ENCODE measurements at regions not wholly inside any gene's neighbourhood (a gene's known extent, or its start where the extent isn't known, plus 50 kb on each side); places are given as distances from the start of the nearest gene placed in this dataset.

DNA sequence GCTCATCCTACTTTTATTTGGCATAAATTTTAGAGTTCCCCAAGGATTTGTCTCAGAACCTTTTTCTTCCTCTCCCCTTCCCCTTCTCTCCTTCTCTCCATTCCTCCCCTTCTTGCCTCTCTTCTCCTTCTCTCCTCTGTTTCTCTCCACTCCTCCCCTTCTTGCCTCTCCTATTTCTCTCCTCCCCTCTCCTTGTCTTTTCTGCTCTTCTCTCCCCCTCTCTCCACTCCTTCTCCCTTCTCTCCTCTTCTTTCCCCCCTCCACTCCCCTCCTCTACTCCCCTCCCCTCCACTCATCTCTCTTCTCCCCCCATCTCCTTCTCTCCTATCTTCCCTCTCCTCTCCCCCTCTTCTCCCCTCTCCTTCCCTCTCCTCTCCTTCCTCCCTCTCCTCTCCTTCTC lies 142.7 kb downstream of the CCDC71L start:
- no peak for TF ChIP-seq POLR2A (IDR thresholded peaks at IDR 0.05)
- TF ChIP-seq, protein P1, sequence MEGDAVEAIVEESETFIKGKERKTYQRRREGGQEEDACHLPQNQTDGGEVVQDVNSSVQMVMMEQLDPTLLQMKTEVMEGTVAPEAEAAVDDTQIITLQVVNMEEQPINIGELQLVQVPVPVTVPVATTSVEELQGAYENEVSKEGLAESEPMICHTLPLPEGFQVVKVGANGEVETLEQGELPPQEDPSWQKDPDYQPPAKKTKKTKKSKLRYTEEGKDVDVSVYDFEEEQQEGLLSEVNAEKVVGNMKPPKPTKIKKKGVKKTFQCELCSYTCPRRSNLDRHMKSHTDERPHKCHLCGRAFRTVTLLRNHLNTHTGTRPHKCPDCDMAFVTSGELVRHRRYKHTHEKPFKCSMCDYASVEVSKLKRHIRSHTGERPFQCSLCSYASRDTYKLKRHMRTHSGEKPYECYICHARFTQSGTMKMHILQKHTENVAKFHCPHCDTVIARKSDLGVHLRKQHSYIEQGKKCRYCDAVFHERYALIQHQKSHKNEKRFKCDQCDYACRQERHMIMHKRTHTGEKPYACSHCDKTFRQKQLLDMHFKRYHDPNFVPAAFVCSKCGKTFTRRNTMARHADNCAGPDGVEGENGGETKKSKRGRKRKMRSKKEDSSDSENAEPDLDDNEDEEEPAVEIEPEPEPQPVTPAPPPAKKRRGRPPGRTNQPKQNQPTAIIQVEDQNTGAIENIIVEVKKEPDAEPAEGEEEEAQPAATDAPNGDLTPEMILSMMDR (IDR thresholded peaks at IDR 0.05), result no peak

Data from body of pancreas (tissue), 4 donors.